ENCODE measurements at regions not wholly inside any gene's neighbourhood (a gene's known extent, or its start where the extent isn't known, plus 50 kb on each side); places are given as distances from the start of the nearest gene placed in this dataset.

GRCh38 chrX:69357317-69357716 is 146.8 kb upstream of the NALF2 start:
- H3K4me1 Mint-ChIP-seq (ENCODE audit: low read depth) = no peaks in the 10 kb centered on the region
- no peak for DNase-seq (ENCODE audit: low spot score)
- H3K4me3 Mint-ChIP-seq = no peak overlapping the region
- peaks cover 5% of the 10 kb centered on the region for H3K9me3 Mint-ChIP-seq
- no peaks in the 10 kb centered on the region for H3K36me3 Mint-ChIP-seq (ENCODE audit: low read depth)
- intact Hi-C loops (cut with micrococcal nuclease) = no loop called here
- no peak overlapping the region for H3K27ac Mint-ChIP-seq
- no peaks in the 10 kb centered on the region for H3K27me3 Mint-ChIP-seq (ENCODE audit: insufficient read depth)

GRCh38 chrX:69324851-69325250 is 159.6 kb upstream of the PJA1 start:
- Mint-ChIP-seq H3K4me3 (no peak overlapping the region), H3K27me3 (ENCODE audit: insufficient read depth) (no peaks in the 10 kb centered on the region), H3K36me3 (ENCODE audit: low read depth) (no peaks in the 10 kb centered on the region), H3K4me1 (ENCODE audit: low read depth) (no peaks in the 10 kb centered on the region), H3K9me3 (no peaks in the 10 kb centered on the region), H3K27ac (no peak overlapping the region)
- intact Hi-C loops (cut with micrococcal nuclease) = no loop called here
- DNase-seq (ENCODE audit: low spot score) = no peak

GRCh38 chrX:69323786-69324720 is 158.8 kb upstream of the PJA1 start:
- H3K27ac Mint-ChIP-seq = no peak overlapping the region
- no peaks in the 10 kb centered on the region for H3K27me3 Mint-ChIP-seq (ENCODE audit: insufficient read depth)
- intact Hi-C loops (cut with micrococcal nuclease) = no loop called here
- H3K4me3 Mint-ChIP-seq = no peak overlapping the region
- DNase-seq (ENCODE audit: low spot score) = no peak
- no peaks in the 10 kb centered on the region for H3K4me1 Mint-ChIP-seq (ENCODE audit: low read depth)
- H3K36me3 Mint-ChIP-seq (ENCODE audit: low read depth) = no peaks in the 10 kb centered on the region
- H3K9me3 Mint-ChIP-seq = no peaks in the 10 kb centered on the region

GRCh38 chrX:69321789-69322188 is 156.5 kb upstream of the PJA1 start:
- DNase-seq (ENCODE audit: low spot score) = no peak
- no peaks in the 10 kb centered on the region for H3K9me3 Mint-ChIP-seq
- no peaks in the 10 kb centered on the region for H3K4me1 Mint-ChIP-seq (ENCODE audit: low read depth)
- no peak overlapping the region for H3K4me3 Mint-ChIP-seq
- no peaks in the 10 kb centered on the region for H3K27me3 Mint-ChIP-seq (ENCODE audit: insufficient read depth)
- no peak overlapping the region for H3K27ac Mint-ChIP-seq
- intact Hi-C loops (cut with micrococcal nuclease) = no loop called here
- no peaks in the 10 kb centered on the region for H3K36me3 Mint-ChIP-seq (ENCODE audit: low read depth)

- no peak for DNase-seq (ENCODE audit: low spot score)
- H3K9me3 Mint-ChIP-seq = no peaks in the 10 kb centered on the region
- no peaks in the 10 kb centered on the region for H3K36me3 Mint-ChIP-seq (ENCODE audit: low read depth)
- intact Hi-C loops (cut with micrococcal nuclease) = no loop called here
- H3K27ac Mint-ChIP-seq = no peak overlapping the region
- H3K4me1 Mint-ChIP-seq (ENCODE audit: low read depth) = no peaks in the 10 kb centered on the region
- no peak overlapping the region for H3K4me3 Mint-ChIP-seq
- no peaks in the 10 kb centered on the region for H3K27me3 Mint-ChIP-seq (ENCODE audit: insufficient read depth)
These were observed 155.9 kb upstream of the PJA1 start for GRCh38 chrX:69321006-69321655.

GRCh38 chrX:69320116-69320515 is 154.9 kb upstream of the PJA1 start:
- intact Hi-C loops (cut with micrococcal nuclease) = no loop called here
- Mint-ChIP-seq H3K27ac (no peak overlapping the region), H3K4me3 (no peak overlapping the region), H3K9me3 (no peaks in the 10 kb centered on the region), H3K27me3 (ENCODE audit: insufficient read depth) (no peaks in the 10 kb centered on the region), H3K4me1 (ENCODE audit: low read depth) (no peaks in the 10 kb centered on the region), H3K36me3 (ENCODE audit: low read depth) (no peaks in the 10 kb centered on the region)
- no peak for DNase-seq (ENCODE audit: low spot score)

- Mint-ChIP-seq H3K9me3 (no peaks in the 10 kb centered on the region), H3K27ac (no peak overlapping the region), H3K4me1 (ENCODE audit: low read depth) (no peaks in the 10 kb centered on the region), H3K36me3 (ENCODE audit: low read depth) (no peaks in the 10 kb centered on the region), H3K4me3 (no peak overlapping the region), H3K27me3 (ENCODE audit: insufficient read depth) (no peaks in the 10 kb centered on the region)
- intact Hi-C loops (cut with micrococcal nuclease) = no loop called here
- no peak for DNase-seq (ENCODE audit: low spot score)
These were observed 154.1 kb upstream of the PJA1 start for GRCh38 chrX:69319376-69319775.

GRCh38 chrX:69318651-69319340 is 153.5 kb upstream of the PJA1 start:
- no peaks in the 10 kb centered on the region for H3K27me3 Mint-ChIP-seq (ENCODE audit: insufficient read depth)
- no peak for DNase-seq (ENCODE audit: low spot score)
- intact Hi-C loops (cut with micrococcal nuclease) = no loop called here
- no peaks in the 10 kb centered on the region for H3K36me3 Mint-ChIP-seq (ENCODE audit: low read depth)
- H3K4me3 Mint-ChIP-seq = no peak overlapping the region
- H3K4me1 Mint-ChIP-seq (ENCODE audit: low read depth) = no peaks in the 10 kb centered on the region
- no peak overlapping the region for H3K27ac Mint-ChIP-seq
- no peaks in the 10 kb centered on the region for H3K9me3 Mint-ChIP-seq

- H3K9me3 Mint-ChIP-seq = no peaks in the 10 kb centered on the region
- intact Hi-C loops (cut with micrococcal nuclease) = no loop called here
- no peaks in the 10 kb centered on the region for H3K36me3 Mint-ChIP-seq (ENCODE audit: low read depth)
- H3K4me3 Mint-ChIP-seq = no peak overlapping the region
- no peaks in the 10 kb centered on the region for H3K27me3 Mint-ChIP-seq (ENCODE audit: insufficient read depth)
- DNase-seq (ENCODE audit: low spot score) = no peak
- no peak overlapping the region for H3K27ac Mint-ChIP-seq
- no peaks in the 10 kb centered on the region for H3K4me1 Mint-ChIP-seq (ENCODE audit: low read depth)
These were observed 152.5 kb upstream of the PJA1 start for GRCh38 chrX:69317721-69318120.

- no peaks in the 10 kb centered on the region for H3K4me1 Mint-ChIP-seq (ENCODE audit: low read depth)
- H3K9me3 Mint-ChIP-seq = no peaks in the 10 kb centered on the region
- H3K27me3 Mint-ChIP-seq (ENCODE audit: insufficient read depth) = no peaks in the 10 kb centered on the region
- H3K4me3 Mint-ChIP-seq = no peak overlapping the region
- no peak overlapping the region for H3K27ac Mint-ChIP-seq
- H3K36me3 Mint-ChIP-seq (ENCODE audit: low read depth) = no peaks in the 10 kb centered on the region
- intact Hi-C loops (cut with micrococcal nuclease) = no loop called here
- no peak for DNase-seq (ENCODE audit: low spot score)
These were observed 149.4 kb upstream of the PJA1 start for GRCh38 chrX:69314436-69315348.

- no peaks in the 10 kb centered on the region for H3K4me1 Mint-ChIP-seq (ENCODE audit: low read depth)
- no peak overlapping the region for H3K4me3 Mint-ChIP-seq
- no peaks in the 10 kb centered on the region for H3K36me3 Mint-ChIP-seq (ENCODE audit: low read depth)
- intact Hi-C loops (cut with micrococcal nuclease) = no loop called here
- no peaks in the 10 kb centered on the region for H3K9me3 Mint-ChIP-seq
- no peak for DNase-seq (ENCODE audit: low spot score)
- H3K27me3 Mint-ChIP-seq (ENCODE audit: insufficient read depth) = no peaks in the 10 kb centered on the region
- no peak overlapping the region for H3K27ac Mint-ChIP-seq
These were observed 148.5 kb upstream of the PJA1 start for GRCh38 chrX:69313617-69314290.
